GM21390 (cell line): ENCODE measurements at regions not wholly inside any gene's neighbourhood (a gene's known extent, or its start where the extent isn't known, plus 50 kb on each side); places are given as distances from the start of the nearest gene placed in this dataset.
"Not testable (repeated sequence)": the region's sequence is repeated elsewhere in the genome, so short reads cannot be mapped to it uniquely, and the experiment has no call there.

Experiments used
- ATAC-seq: cut with Tn5 transposase; IDR thresholded peaks from one replicate; pipeline ENCODE4 v1.9.1; 2021; ENCODE audit not compliant: unreplicated experiment

- no peak for ATAC-seq
Measured at GRCh38 chr4:92210906-92211305, 92.9 kb upstream of the GRID2 start.

GRCh38 chr4:92215476-92215875, 88.3 kb upstream of the GRID2 start:
- ATAC-seq = no peak

GRCh38 chr4:92231511-92231910, 72.3 kb upstream of the GRID2 start:
- ATAC-seq = no peak

- ATAC-seq = no peak
Measured at GRCh38 chr4:92232566-92232965, 71.2 kb upstream of the GRID2 start.

- no peak for ATAC-seq
Measured at GRCh38 chr4:92234393-92235176, 69.2 kb upstream of the GRID2 start.

GRCh38 chr4:92235731-92236130, 68.0 kb upstream of the GRID2 start:
- ATAC-seq = no peak

GRCh38 chr4:92236877-92237276, 66.9 kb upstream of the GRID2 start:
- no peak for ATAC-seq

- no peak for ATAC-seq
Measured at GRCh38 chr4:92237559-92237958, 66.2 kb upstream of the GRID2 start.

GRCh38 chr4:92241094-92241493, 62.7 kb upstream of the GRID2 start:
- ATAC-seq = no peak

GRCh38 chr4:92246384-92246783, 57.4 kb upstream of the GRID2 start:
- ATAC-seq = no peak

GRCh38 chr4:92249541-92249940, 54.2 kb upstream of the GRID2 start:
- no peak for ATAC-seq

- no peak for ATAC-seq
Measured at GRCh38 chr4:92251711-92252110, 52.1 kb upstream of the GRID2 start.

- ATAC-seq = not testable (repeated sequence)
Measured at GRCh38 chr4:92252358-92252757, 51.4 kb upstream of the GRID2 start.

- no peak for ATAC-seq
Measured at GRCh38 chr4:92252846-92253245, 50.9 kb upstream of the GRID2 start.

- no peak for ATAC-seq
Measured at GRCh38 chr4:92253550-92253949, 50.2 kb upstream of the GRID2 start.
